ENCODE measurements at regions not wholly inside any gene's neighbourhood (a gene's known extent, or its start where the extent isn't known, plus 50 kb on each side); places are given as distances from the start of the nearest gene placed in this dataset.
"Not testable (repeated sequence)": the region's sequence is repeated elsewhere in the genome, so short reads cannot be mapped to it uniquely, and the experiment has no call there.

- intact Hi-C loops (cut with DNase I), result no loop called here
- ATAC-seq (peak; percentile 84), DNase-seq (no peak)
- no peaks in the 10 kb centered on the region for H3K9me3 ChIP-seq
- no peak overlapping the region for H3K4me3 ChIP-seq
- H3K4me1 ChIP-seq, result peaks cover 0 to 8% of the 10 kb centered on the region in 2 donors
- peak overlapping the region; percentile 8 to 30 for H3K27ac ChIP-seq
- no peaks in the 10 kb centered on the region for H3K36me3 ChIP-seq
- H3K27me3 ChIP-seq, result no peaks in the 10 kb centered on the region
- TF ChIP-seq, protein P1, sequence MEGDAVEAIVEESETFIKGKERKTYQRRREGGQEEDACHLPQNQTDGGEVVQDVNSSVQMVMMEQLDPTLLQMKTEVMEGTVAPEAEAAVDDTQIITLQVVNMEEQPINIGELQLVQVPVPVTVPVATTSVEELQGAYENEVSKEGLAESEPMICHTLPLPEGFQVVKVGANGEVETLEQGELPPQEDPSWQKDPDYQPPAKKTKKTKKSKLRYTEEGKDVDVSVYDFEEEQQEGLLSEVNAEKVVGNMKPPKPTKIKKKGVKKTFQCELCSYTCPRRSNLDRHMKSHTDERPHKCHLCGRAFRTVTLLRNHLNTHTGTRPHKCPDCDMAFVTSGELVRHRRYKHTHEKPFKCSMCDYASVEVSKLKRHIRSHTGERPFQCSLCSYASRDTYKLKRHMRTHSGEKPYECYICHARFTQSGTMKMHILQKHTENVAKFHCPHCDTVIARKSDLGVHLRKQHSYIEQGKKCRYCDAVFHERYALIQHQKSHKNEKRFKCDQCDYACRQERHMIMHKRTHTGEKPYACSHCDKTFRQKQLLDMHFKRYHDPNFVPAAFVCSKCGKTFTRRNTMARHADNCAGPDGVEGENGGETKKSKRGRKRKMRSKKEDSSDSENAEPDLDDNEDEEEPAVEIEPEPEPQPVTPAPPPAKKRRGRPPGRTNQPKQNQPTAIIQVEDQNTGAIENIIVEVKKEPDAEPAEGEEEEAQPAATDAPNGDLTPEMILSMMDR (IDR thresholded peaks at IDR 0.05), result no peak
These were observed 287.2 kb downstream of the QKI start for GRCh38 chr6:163701762-163702161.

- ATAC-seq, result no peak
- no peaks in the 10 kb centered on the region for H3K36me3 ChIP-seq
These were observed 283.6 kb downstream of the QKI start for GRCh38 chr6:163698086-163698485.

DNA sequence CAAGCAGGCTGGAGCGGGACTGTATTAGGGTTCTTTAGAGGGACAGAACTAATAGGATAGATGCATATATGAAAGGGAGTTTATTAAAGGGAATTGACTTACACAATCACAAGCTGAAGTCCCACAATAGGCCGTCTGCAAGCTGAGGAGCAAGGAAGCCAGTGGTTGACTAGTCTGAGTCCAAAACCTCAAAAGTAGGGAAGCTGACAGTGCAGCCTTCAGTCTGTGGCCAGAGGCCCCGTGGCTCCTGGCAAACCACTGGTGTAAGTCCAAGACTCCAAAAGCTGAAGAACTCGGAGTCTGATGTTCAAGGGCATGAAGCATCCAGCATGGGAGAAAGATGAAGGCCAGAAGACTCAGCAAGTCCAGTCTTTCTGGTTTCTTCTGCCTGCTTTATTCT is 281.8 kb downstream of the QKI start:
- DNase-seq; H3K4me3 ChIP-seq; H3K36me3 ChIP-seq; H3K27me3 ChIP-seq; intact Hi-C loops (cut with DNase I); H3K27ac ChIP-seq; H3K4me1 ChIP-seq; H3K9me3 ChIP-seq: not testable (repeated sequence)
- ATAC-seq, result peak; percentile 33

More at GRCh38 chr6:163698086-163698485, 283.6 kb downstream of the QKI start:
- DNase-seq, result no peak
- H3K4me3 ChIP-seq, result no peak overlapping the region
- H3K27ac ChIP-seq, result no peak overlapping the region
- H3K27me3 ChIP-seq, result no peaks in the 10 kb centered on the region
- TF ChIP-seq, protein P1 (IDR thresholded peaks at IDR 0.05), result no peak
- peaks cover 0 to 7% of the 10 kb centered on the region in 2 donors for H3K4me1 ChIP-seq
- intact Hi-C loops (cut with DNase I), result no loop called here
- H3K9me3 ChIP-seq, result no peaks in the 10 kb centered on the region

DNA sequence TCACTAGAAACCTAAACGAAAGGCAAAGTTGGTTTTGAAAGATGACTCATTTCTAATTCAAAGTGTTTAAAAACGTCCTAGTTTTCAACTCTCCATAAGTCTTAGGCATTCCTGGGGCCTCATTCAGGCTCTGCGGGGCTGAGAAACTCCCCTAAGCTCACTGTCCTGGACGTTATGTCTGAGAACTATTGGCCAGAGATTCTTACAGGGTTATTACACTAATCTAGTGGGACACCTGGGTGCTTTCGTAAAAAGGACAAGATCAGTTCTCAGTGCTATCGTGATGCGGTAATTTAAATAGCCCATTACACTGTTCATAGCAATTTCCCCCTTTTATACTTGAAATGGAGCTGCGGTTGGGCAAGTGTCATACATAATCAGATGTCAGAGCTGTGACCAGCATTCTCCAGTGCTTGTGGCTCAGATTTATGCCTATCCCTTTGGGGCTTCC is 280.9 kb downstream of the QKI start:
- ATAC-seq, result peak; percentile 41

GRCh38 chr6:163694988-163695398 is 280.5 kb downstream of the QKI start:
- ATAC-seq, result no peak
- no peaks in the 10 kb centered on the region for H3K9me3 ChIP-seq
- TF ChIP-seq, protein P1 (IDR thresholded peaks at IDR 0.05), result no peak
- H3K4me3 ChIP-seq, result no peak overlapping the region
- H3K27ac ChIP-seq, result no peak overlapping the region
- intact Hi-C loops (cut with DNase I), result no loop called here
- no peaks in the 10 kb centered on the region for H3K36me3 ChIP-seq
- DNase-seq, result no peak
- no peaks in the 10 kb centered on the region for H3K27me3 ChIP-seq
- no peaks in the 10 kb centered on the region for H3K4me1 ChIP-seq

More for the DNA sequence above, 280.9 kb downstream of the QKI start:
- H3K4me1 ChIP-seq, result no peaks in the 10 kb centered on the region
- TF ChIP-seq, protein P1 (IDR thresholded peaks at IDR 0.05), result no peak
- no peaks in the 10 kb centered on the region for H3K9me3 ChIP-seq
- no peaks in the 10 kb centered on the region for H3K27me3 ChIP-seq
- DNase-seq, result no peak
- H3K4me3 ChIP-seq, result no peak overlapping the region
- H3K36me3 ChIP-seq, result no peaks in the 10 kb centered on the region
- no peak overlapping the region for H3K27ac ChIP-seq
- intact Hi-C loops (cut with DNase I), result no loop called here

- Histone ChIP-seq H3K4me3 (no peak overlapping the region), H3K4me1 (no peaks in the 10 kb centered on the region), H3K27ac (no peak overlapping the region), H3K36me3 (no peaks in the 10 kb centered on the region), H3K27me3 (no peaks in the 10 kb centered on the region), H3K9me3 (no peaks in the 10 kb centered on the region)
- DNase-seq (no peak), ATAC-seq (no peak)
- intact Hi-C loops (cut with DNase I), result no loop called here
- TF ChIP-seq, protein P1 (IDR thresholded peaks at IDR 0.05), result no peak
These were observed 279.6 kb downstream of the QKI start for GRCh38 chr6:163694072-163694471.
